ENCODE measurements at regions not wholly inside any gene's neighbourhood (a gene's known extent, or its start where the extent isn't known, plus 50 kb on each side); places are given as distances from the start of the nearest gene placed in this dataset.

- Histone ChIP-seq H3K9me2 (no peaks in the 10 kb centered on the region), H3K9me3 (no peaks in the 10 kb centered on the region), H3K4me2 (no peak overlapping the region), H4K20me1 (ENCODE audit: insufficient read depth) (no peaks in the 10 kb centered on the region), H3K36me3 (replicated peaks in 1 of 2; ENCODE audit: control insufficient read depth in 1 of 2, insufficient read depth in 2 of 2, low read length in 1 of 2) (no peaks in the 10 kb centered on the region), H3K9ac (no peak overlapping the region), H3K4me1 (ENCODE audit: control insufficient read depth in 1 of 2, insufficient read depth in 2 of 2, low read depth in 1 of 2, low read length in 1 of 2) (peaks cover 13 to 66% of the 10 kb centered on the region in 2 experiments; a peak in 3 of 4 replicates), H3K4me3 (ENCODE audit: low read depth in 2 of 2, low read length in 1 of 2) (no peak overlapping the region), H3F3A (replicated peaks; ENCODE audit: insufficient read depth) (no peaks in the 10 kb centered on the region), H3K79me2 (ENCODE audit: insufficient read depth) (no peaks in the 10 kb centered on the region), H3K27ac (ENCODE audit: low read depth in 2 of 2, low read length in 1 of 2) (no peak overlapping the region), H2AFZ (ENCODE audit: low read depth) (no peak overlapping the region), H3K27me3 (ENCODE audit: insufficient read depth) (no peaks in the 10 kb centered on the region)
- DNase-seq = no peak
- no peak for TF ChIP-seq NRF1 (IDR thresholded peaks at IDR 0.05; ENCODE audit: low read depth, low read length)
- CTCF ChIA-PET = interaction anchor here (1.1 kb wide), 1 partner anchor 333 kb away, joined by 3 read pairs; the partner anchor contains the start of gene PCBD2
- POLR2A ChIA-PET = interaction anchor here (0.8 kb wide), 1 partner anchor 333 kb away, joined by 3 read pairs; the partner anchor contains the start of gene PCBD2
- 90% methylated on average over 9 of the region's 9 CpGs for WGBS (ENCODE audit: low lambda C conversion rate)
Measured at GRCh38 chr5:135237748-135238103, 161.3 kb downstream of the MACROH2A1 start.

DNA sequence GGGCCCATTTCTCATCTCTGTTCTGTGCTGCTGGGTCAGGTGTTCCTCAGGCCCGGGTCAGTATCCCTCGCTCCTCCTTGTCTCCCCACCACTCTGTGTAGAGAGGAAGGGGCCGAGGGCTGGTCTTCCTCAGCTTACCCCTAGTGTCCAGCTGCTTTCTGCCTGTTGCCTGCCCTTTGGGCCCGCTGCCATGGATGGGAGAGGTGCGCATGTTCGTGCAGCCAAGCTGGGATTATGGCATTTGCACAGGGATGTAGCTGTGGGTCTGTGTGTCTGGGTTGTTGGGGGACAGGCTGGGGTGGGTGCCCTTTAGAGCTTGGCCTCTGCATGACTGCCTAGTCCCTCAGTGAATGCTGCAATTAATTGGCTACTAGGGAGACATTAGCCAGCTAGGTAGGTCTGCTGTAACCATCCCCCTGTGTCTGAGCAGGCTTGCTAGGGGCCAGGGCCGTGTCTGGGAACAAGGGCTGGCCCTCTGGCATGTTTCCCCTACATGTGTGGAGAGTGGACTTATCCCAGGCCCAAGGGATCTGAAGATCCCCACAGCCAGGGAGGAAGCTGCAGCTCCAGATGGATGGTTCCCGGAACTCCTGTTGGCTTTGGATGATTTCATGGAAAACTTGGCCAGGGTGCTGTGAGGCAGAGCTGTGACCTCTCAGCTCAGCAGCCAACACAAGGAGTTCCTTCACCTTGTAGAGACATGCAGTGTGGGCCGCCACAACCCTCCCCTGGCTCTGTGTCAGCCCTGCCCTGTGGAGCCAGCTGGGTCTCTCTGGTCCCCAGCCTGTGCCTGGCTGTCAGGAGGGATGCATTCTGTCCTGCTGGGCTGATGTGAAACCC is 161.9 kb downstream of the MACROH2A1 start:
- Histone ChIP-seq H3K4me3 (ENCODE audit: low read depth in 2 of 2, low read length in 1 of 2) (no peak overlapping the region), H3K27ac (ENCODE audit: low read depth in 2 of 2, low read length in 1 of 2) (no peak overlapping the region), H3K9me2 (no peaks in the 10 kb centered on the region), H3F3A (replicated peaks; ENCODE audit: insufficient read depth) (no peaks in the 10 kb centered on the region), H2AFZ (ENCODE audit: low read depth) (no peak overlapping the region), H3K4me2 (no peak overlapping the region), H3K79me2 (ENCODE audit: insufficient read depth) (no peaks in the 10 kb centered on the region), H3K9me3 (no peaks in the 10 kb centered on the region), H4K20me1 (ENCODE audit: insufficient read depth) (no peaks in the 10 kb centered on the region), H3K4me1 (ENCODE audit: control insufficient read depth in 1 of 2, insufficient read depth in 2 of 2, low read depth in 1 of 2, low read length in 1 of 2) (peaks cover 9 to 63% of the 10 kb centered on the region in 2 experiments; a peak in 3 of 4 replicates), H3K36me3 (replicated peaks in 1 of 2; ENCODE audit: control insufficient read depth in 1 of 2, insufficient read depth in 2 of 2, low read length in 1 of 2) (no peaks in the 10 kb centered on the region), H3K9ac (no peak overlapping the region), H3K27me3 (ENCODE audit: insufficient read depth) (no peaks in the 10 kb centered on the region)
- DNase-seq = no peak
- no peak for TF ChIP-seq RCOR1 (IDR thresholded peaks at IDR 0.05; ENCODE audit: low read length)
- no peak for TF ChIP-seq MEF2A (IDR thresholded peaks at IDR 0.05; ENCODE audit: borderline replicate concordance, low read depth)
- TF ChIP-seq FOXM1 (IDR thresholded peaks at IDR 0.05; ENCODE audit: low read depth) = no peak
- TF ChIP-seq RXRA (IDR thresholded peaks at IDR 0.05; ENCODE audit: borderline replicate concordance, low read depth) = no peak
- no peak for TF ChIP-seq NFIC (IDR thresholded peaks at IDR 0.05; ENCODE audit: borderline replicate concordance)
- no peak for TF ChIP-seq EP300 (IDR thresholded peaks at IDR 0.05; ENCODE audit: borderline replicate concordance in 1 of 2, low read depth in 1 of 2, low read length in 1 of 2)
- no peak for TF ChIP-seq POLR2AphosphoS5 (IDR thresholded peaks at IDR 0.05; ENCODE audit: low read depth, low read length)
- no peak for TF ChIP-seq GABPA (IDR thresholded peaks at IDR 0.05; ENCODE audit: low read depth)
- no peak for TF ChIP-seq SMC3 (IDR thresholded peaks at IDR 0.05; ENCODE audit: low read depth, low read length)
- TF ChIP-seq GATA2 (CRISPR knock-in tag; IDR thresholded peaks at IDR 0.05) = no peak
- no peak for TF ChIP-seq MXI1 (IDR thresholded peaks at IDR 0.05; ENCODE audit: low read depth, low read length)
- no peak for TF ChIP-seq ELF1 (IDR thresholded peaks at IDR 0.05)
- TF ChIP-seq TCF12 (IDR thresholded peaks at IDR 0.05) = no peak
- TF ChIP-seq, protein P1, sequence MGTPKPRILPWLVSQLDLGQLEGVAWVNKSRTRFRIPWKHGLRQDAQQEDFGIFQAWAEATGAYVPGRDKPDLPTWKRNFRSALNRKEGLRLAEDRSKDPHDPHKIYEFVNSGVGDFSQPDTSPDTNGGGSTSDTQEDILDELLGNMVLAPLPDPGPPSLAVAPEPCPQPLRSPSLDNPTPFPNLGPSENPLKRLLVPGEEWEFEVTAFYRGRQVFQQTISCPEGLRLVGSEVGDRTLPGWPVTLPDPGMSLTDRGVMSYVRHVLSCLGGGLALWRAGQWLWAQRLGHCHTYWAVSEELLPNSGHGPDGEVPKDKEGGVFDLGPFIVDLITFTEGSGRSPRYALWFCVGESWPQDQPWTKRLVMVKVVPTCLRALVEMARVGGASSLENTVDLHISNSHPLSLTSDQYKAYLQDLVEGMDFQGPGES (IDR thresholded peaks at IDR 0.05; ENCODE audit: low read depth, low read length) = no peak
- no peak for TF ChIP-seq FOXJ3 (CRISPR knock-in tag; IDR thresholded peaks at IDR 0.05)
- TF ChIP-seq, protein P2, sequence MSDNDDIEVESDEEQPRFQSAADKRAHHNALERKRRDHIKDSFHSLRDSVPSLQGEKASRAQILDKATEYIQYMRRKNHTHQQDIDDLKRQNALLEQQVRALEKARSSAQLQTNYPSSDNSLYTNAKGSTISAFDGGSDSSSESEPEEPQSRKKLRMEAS (IDR thresholded peaks at IDR 0.05; ENCODE audit: low read depth) = no peak
- no peak for TF ChIP-seq CHD2 (IDR thresholded peaks at IDR 0.05; ENCODE audit: low read length, partially characterized antibody)
- CTCF ChIA-PET = interaction anchor here (1.0 to 1.1 kb wide), 2 partner anchors 95 to 333 kb away, joined by 3 read pairs; partner anchors contain the start of gene PCBD2
- POLR2A ChIA-PET = interaction anchor here (0.8 kb wide), 1 partner anchor 332 kb away, joined by 3 read pairs; the partner anchor contains the start of gene PCBD2
- 94% methylated on average over 8 of the region's 9 CpGs for WGBS (ENCODE audit: low lambda C conversion rate)
